Transverse colon (tissue), 4 donors: ENCODE measurements at regions not wholly inside any gene's neighbourhood (a gene's known extent, or its start where the extent isn't known, plus 50 kb on each side); places are given as distances from the start of the nearest gene placed in this dataset.

Source experiments
- POLR2A ChIP-seq: fragments of 450-650 bp; IDR thresholded peaks from one replicate; pipeline ENCODE4 v1.6.1; 2016; ENCODE audit warnings: antibody characterized with exemption, mild to moderate bottlenecking, moderate library complexity
- POLR2AphosphoS5 ChIP-seq, 3 donors: sonication (generic); formaldehyde crosslinking; IDR thresholded peaks; one replicate each; pipeline ENCODE4 v1.6.1; 2016; ENCODE audit warnings: antibody characterized with exemption in 3 of 3
- TF ChIP-seq, protein P1 (sequence below), 5 experiments: fragments of 200-600 bp in 3 of 5; fragments of 450-650 bp in 2 of 5; sonication (generic) in 3 of 5; IDR thresholded peaks; 1 replicate in 2 of 5; 2 replicates in 3 of 5; pipeline ENCODE4 v1.5.1; 2016 to 2017; ENCODE audit warnings: antibody characterized with exemption in 5 of 5, inconsistent platforms in 3 of 5, mild to moderate bottlenecking in 2 of 5, moderate library complexity in 1 of 5

GRCh38 chr2:45264227-45265225 lies 255.3 kb upstream of the SIX2 start:
- TF ChIP-seq, protein P1, sequence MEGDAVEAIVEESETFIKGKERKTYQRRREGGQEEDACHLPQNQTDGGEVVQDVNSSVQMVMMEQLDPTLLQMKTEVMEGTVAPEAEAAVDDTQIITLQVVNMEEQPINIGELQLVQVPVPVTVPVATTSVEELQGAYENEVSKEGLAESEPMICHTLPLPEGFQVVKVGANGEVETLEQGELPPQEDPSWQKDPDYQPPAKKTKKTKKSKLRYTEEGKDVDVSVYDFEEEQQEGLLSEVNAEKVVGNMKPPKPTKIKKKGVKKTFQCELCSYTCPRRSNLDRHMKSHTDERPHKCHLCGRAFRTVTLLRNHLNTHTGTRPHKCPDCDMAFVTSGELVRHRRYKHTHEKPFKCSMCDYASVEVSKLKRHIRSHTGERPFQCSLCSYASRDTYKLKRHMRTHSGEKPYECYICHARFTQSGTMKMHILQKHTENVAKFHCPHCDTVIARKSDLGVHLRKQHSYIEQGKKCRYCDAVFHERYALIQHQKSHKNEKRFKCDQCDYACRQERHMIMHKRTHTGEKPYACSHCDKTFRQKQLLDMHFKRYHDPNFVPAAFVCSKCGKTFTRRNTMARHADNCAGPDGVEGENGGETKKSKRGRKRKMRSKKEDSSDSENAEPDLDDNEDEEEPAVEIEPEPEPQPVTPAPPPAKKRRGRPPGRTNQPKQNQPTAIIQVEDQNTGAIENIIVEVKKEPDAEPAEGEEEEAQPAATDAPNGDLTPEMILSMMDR (IDR thresholded peaks at IDR 0.05), result no peak
- TF ChIP-seq POLR2A (no peak), POLR2AphosphoS5 (IDR thresholded peaks at IDR 0.05) (no peak)
